GM12891 (cell line): ENCODE measurements at regions not wholly inside any gene's neighbourhood (a gene's known extent, or its start where the extent isn't known, plus 50 kb on each side); places are given as distances from the start of the nearest gene placed in this dataset.

Experiments
- DNase-seq: peaks from one replicate; pipeline ENCODE4 v3.0.0; 2011; ENCODE audit warnings: low spot score; ENCODE audit not compliant: insufficient read length
- FAIRE-seq: peaks from 2 replicates; lab custom pipeline; 2011; peaks lifted over from hg19 to GRCh38; lab: Jason Lieb, UNC
- PAX5 ChIP-seq: IDR thresholded peaks from 2 replicates; pipeline ENCODE4 v1.6.1; 2011; ENCODE audit warnings: low read length, moderate library complexity, mild to moderate bottlenecking; ENCODE audit not compliant: insufficient read depth, severe bottlenecking
- SPI1 ChIP-seq: IDR thresholded peaks from 2 replicates; pipeline ENCODE4 v1.6.1; 2011; ENCODE audit warnings: low read depth, low read length, control low read depth

GRCh38 chr13:51534041-51534817, 50.0 kb upstream of the WDFY2 start:
- DNase-seq (no peak), FAIRE-seq (peak; percentile 78)
- TF ChIP-seq PAX5: no peak
- TF ChIP-seq SPI1: no peak
